ENCODE measurements at regions not wholly inside any gene's neighbourhood (a gene's known extent, or its start where the extent isn't known, plus 50 kb on each side); places are given as distances from the start of the nearest gene placed in this dataset.
"Not testable (repeated sequence)": the region's sequence is repeated elsewhere in the genome, so short reads cannot be mapped to it uniquely, and the experiment has no call there.

GRCh38 chr3:6392123-6392522, 468.8 kb upstream of the GRM7 start:
- DNase-seq = no peak

GRCh38 chr3:6394944-6395343, 466.0 kb upstream of the GRM7 start:
- DNase-seq = no peak

GRCh38 chr3:6396631-6397030, 464.3 kb upstream of the GRM7 start:
- DNase-seq = no peak

GRCh38 chr3:6402666-6403065, 458.2 kb upstream of the GRM7 start:
- not testable (repeated sequence) for DNase-seq

- not testable (repeated sequence) for DNase-seq
Measured at GRCh38 chr3:6406923-6407322, 454.0 kb upstream of the GRM7 start.

- DNase-seq = no peak
Measured at GRCh38 chr3:6416049-6416661, 444.8 kb upstream of the GRM7 start.

GRCh38 chr3:6417174-6417573, 443.7 kb upstream of the GRM7 start:
- DNase-seq = no peak

- no peak for DNase-seq
Measured at GRCh38 chr3:6418485-6418884, 442.4 kb upstream of the GRM7 start.

- no peak for DNase-seq
Measured at GRCh38 chr3:6421666-6422445, 439.1 kb upstream of the GRM7 start.

- no peak for DNase-seq
Measured at GRCh38 chr3:6425289-6425820, 435.6 kb upstream of the GRM7 start.

- not testable (repeated sequence) for DNase-seq
Measured at GRCh38 chr3:6428276-6428675, 432.6 kb upstream of the GRM7 start.

GRCh38 chr3:6435951-6436350, 425.0 kb upstream of the GRM7 start:
- DNase-seq = no peak

- no peak for DNase-seq
Measured at GRCh38 chr3:6437631-6438030, 423.3 kb upstream of the GRM7 start.

- DNase-seq = no peak
Measured at GRCh38 chr3:6438031-6438430, 422.9 kb upstream of the GRM7 start.

GRCh38 chr3:6439226-6439625, 421.7 kb upstream of the GRM7 start:
- no peak for DNase-seq

- no peak for DNase-seq
Measured at GRCh38 chr3:6439824-6440223, 421.1 kb upstream of the GRM7 start.

GRCh38 chr3:6444888-6445658, 415.8 kb upstream of the GRM7 start:
- no peak for DNase-seq

GRCh38 chr3:6447166-6447801, 413.6 kb upstream of the GRM7 start:
- no peak for DNase-seq

- no peak for DNase-seq
Measured at GRCh38 chr3:6448011-6448410, 412.9 kb upstream of the GRM7 start.

GRCh38 chr3:6449099-6449498, 411.8 kb upstream of the GRM7 start:
- no peak for DNase-seq

- no peak for DNase-seq
Measured at GRCh38 chr3:6452974-6453373, 407.9 kb upstream of the GRM7 start.

GRCh38 chr3:6455031-6455430, 405.9 kb upstream of the GRM7 start:
- DNase-seq = no peak

- no peak for DNase-seq
Measured at GRCh38 chr3:6467186-6467585, 393.7 kb upstream of the GRM7 start.
